ENCODE measurements at regions not wholly inside any gene's neighbourhood (a gene's known extent, or its start where the extent isn't known, plus 50 kb on each side); places are given as distances from the start of the nearest gene placed in this dataset.
"Not testable (repeated sequence)": the region's sequence is repeated elsewhere in the genome, so short reads cannot be mapped to it uniquely, and the experiment has no call there.

DNA sequence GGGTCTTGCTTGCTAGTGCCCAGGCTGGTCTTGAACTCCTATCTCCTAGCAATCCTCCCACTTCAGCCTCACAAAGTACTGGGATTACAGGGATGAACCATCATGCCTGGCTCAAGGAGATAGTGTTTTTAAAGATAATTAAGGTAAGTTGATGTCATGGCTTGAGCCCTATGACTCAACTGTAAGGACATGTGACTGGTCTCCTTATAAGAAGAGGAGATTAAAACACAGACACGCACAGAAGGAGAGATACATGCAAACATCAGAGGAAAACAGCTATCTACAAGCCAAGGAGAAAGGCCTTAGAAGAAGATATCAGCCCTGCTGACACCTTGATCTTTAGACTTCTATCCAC, 220.4 kb upstream of the GADL1 start:
- Histone ChIP-seq H2AFZ (ENCODE audit: low read depth, low read length, poor library complexity, severe bottlenecking) (no peak overlapping the region), H3K9ac (ENCODE audit: low read length) (no peak overlapping the region), H3K9me3 (ENCODE audit: control insufficient read depth in 1 of 2, insufficient read depth in 1 of 2, low read depth in 1 of 2, low read length in 2 of 2) (no peaks in the 10 kb centered on the region), H3K79me2 (ENCODE audit: insufficient read depth, low read length) (no peaks in the 10 kb centered on the region), H3K4me3 (replicated peaks in 1 of 2; ENCODE audit: low read depth in 1 of 2, low read length in 2 of 2) (no peak overlapping the region), H3K36me3 (ENCODE audit: control insufficient read depth in 1 of 2, insufficient read depth in 2 of 2, low read length in 2 of 2) (no peaks in the 10 kb centered on the region), H3K4me2 (ENCODE audit: low read length) (no peak overlapping the region), H3K27ac (ENCODE audit: low read depth, low read length) (no peak overlapping the region), H3K9me2 (ENCODE audit: insufficient read depth) (no peaks in the 10 kb centered on the region), H3K4me1 (ENCODE audit: control insufficient read depth in 1 of 2, insufficient read depth in 2 of 2, low read length in 2 of 2) (no peaks in the 10 kb centered on the region), H4K20me1 (ENCODE audit: insufficient read depth) (no peaks in the 10 kb centered on the region), H3K27me3 (ENCODE audit: insufficient read depth, low read length) (no peaks in the 10 kb centered on the region)
- TF ChIP-seq, protein P1, sequence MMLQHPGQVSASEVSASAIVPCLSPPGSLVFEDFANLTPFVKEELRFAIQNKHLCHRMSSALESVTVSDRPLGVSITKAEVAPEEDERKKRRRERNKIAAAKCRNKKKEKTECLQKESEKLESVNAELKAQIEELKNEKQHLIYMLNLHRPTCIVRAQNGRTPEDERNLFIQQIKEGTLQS (IDR thresholded peaks at IDR 0.05), result no peak
- TF ChIP-seq POLR2A (IDR thresholded peaks at IDR 0.05; ENCODE audit: borderline replicate concordance, extremely low read depth, insufficient read depth, insufficient read length) (no peak), CEBPB (IDR thresholded peaks at IDR 0.05; ENCODE audit: low read depth) (no peak), YY1 (IDR thresholded peaks at IDR 0.05; ENCODE audit: extremely low read depth, insufficient replicate concordance, low read depth, low read length) (no peak), CBX3 (IDR thresholded peaks at IDR 0.05; ENCODE audit: low read depth) (no peak), SP1 (IDR thresholded peaks at IDR 0.05; ENCODE audit: low read depth) (no peak), SIN3A (IDR thresholded peaks at IDR 0.05; ENCODE audit: low read depth) (no peak), POLR2AphosphoS5 (IDR thresholded peaks at IDR 0.05; ENCODE audit: low read depth, low read length) (no peak), RAD21 (IDR thresholded peaks at IDR 0.05; ENCODE audit: low read depth) (no peak), FOSL1 (IDR thresholded peaks at IDR 0.05; ENCODE audit: low read depth) (no peak), EZH2 (IDR thresholded peaks at IDR 0.05) (no peak)
- TF ChIP-seq, protein P2, sequence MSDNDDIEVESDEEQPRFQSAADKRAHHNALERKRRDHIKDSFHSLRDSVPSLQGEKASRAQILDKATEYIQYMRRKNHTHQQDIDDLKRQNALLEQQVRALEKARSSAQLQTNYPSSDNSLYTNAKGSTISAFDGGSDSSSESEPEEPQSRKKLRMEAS (IDR thresholded peaks at IDR 0.05), result no peak
- TF ChIP-seq, protein P3, sequence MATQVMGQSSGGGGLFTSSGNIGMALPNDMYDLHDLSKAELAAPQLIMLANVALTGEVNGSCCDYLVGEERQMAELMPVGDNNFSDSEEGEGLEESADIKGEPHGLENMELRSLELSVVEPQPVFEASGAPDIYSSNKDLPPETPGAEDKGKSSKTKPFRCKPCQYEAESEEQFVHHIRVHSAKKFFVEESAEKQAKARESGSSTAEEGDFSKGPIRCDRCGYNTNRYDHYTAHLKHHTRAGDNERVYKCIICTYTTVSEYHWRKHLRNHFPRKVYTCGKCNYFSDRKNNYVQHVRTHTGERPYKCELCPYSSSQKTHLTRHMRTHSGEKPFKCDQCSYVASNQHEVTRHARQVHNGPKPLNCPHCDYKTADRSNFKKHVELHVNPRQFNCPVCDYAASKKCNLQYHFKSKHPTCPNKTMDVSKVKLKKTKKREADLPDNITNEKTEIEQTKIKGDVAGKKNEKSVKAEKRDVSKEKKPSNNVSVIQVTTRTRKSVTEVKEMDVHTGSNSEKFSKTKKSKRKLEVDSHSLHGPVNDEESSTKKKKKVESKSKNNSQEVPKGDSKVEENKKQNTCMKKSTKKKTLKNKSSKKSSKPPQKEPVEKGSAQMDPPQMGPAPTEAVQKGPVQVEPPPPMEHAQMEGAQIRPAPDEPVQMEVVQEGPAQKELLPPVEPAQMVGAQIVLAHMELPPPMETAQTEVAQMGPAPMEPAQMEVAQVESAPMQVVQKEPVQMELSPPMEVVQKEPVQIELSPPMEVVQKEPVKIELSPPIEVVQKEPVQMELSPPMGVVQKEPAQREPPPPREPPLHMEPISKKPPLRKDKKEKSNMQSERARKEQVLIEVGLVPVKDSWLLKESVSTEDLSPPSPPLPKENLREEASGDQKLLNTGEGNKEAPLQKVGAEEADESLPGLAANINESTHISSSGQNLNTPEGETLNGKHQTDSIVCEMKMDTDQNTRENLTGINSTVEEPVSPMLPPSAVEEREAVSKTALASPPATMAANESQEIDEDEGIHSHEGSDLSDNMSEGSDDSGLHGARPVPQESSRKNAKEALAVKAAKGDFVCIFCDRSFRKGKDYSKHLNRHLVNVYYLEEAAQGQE (IDR thresholded peaks at IDR 0.05; ENCODE audit: low read depth), result no peak
- POLR2A ChIA-PET, result no interaction called here
- RAD21 ChIA-PET (ENCODE audit: low non-redundant PET in 1 of 2, low total read pairs in 2 of 2, uncharacterized antibody in 2 of 2, unreplicated experiment in 2 of 2), result no interaction called here
- ATAC-seq (no peak), DNase-seq (ENCODE audit: low read depth, low spot score) (no peak)
- CTCF ChIA-PET, result no interaction called here
- BruUV-seq (replicated peaks), result no TSS peak
- intact Hi-C loops (cut with micrococcal nuclease), result no loop called here

DNA sequence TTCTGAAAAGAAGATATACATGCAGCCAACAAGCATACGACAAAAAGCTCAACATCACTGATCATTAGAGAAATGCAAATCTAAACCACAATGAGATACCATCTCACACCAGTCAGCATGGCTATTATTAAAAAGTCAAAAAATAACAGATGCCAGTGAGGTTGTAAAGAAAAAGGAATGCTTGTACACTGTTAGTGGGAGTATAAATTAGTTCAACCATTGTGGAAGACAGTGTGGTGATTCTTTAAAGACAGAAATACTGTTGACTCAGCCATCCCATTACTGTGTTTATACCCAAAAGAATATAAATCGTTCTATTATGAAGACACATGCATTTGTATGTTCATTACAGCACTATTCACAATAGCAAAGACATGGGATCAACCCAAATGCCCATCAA, 221.1 kb upstream of the GADL1 start:
- H3K9ac ChIP-seq (ENCODE audit: low read length); H2AFZ ChIP-seq (ENCODE audit: low read depth, low read length, poor library complexity, severe bottlenecking); H3K4me2 ChIP-seq (ENCODE audit: low read length); H3K27ac ChIP-seq (ENCODE audit: low read depth, low read length); H3K4me1 ChIP-seq (ENCODE audit: control insufficient read depth in 1 of 2, insufficient read depth in 2 of 2, low read length in 2 of 2); H3K79me2 ChIP-seq (ENCODE audit: insufficient read depth, low read length); RAD21 ChIA-PET (ENCODE audit: low non-redundant PET in 1 of 2, low total read pairs in 2 of 2, uncharacterized antibody in 2 of 2, unreplicated experiment in 2 of 2); POLR2A ChIA-PET; H4K20me1 ChIP-seq (ENCODE audit: insufficient read depth); H3K9me3 ChIP-seq (ENCODE audit: control insufficient read depth in 1 of 2, insufficient read depth in 1 of 2, low read depth in 1 of 2, low read length in 2 of 2); H3K4me3 ChIP-seq (replicated peaks in 1 of 2; ENCODE audit: low read depth in 1 of 2, low read length in 2 of 2); H3K27me3 ChIP-seq (ENCODE audit: insufficient read depth, low read length); ATAC-seq; DNase-seq (ENCODE audit: low read depth, low spot score); intact Hi-C loops (cut with micrococcal nuclease); CTCF ChIA-PET; H3K9me2 ChIP-seq (ENCODE audit: insufficient read depth); BruUV-seq (replicated peaks); H3K36me3 ChIP-seq (ENCODE audit: control insufficient read depth in 1 of 2, insufficient read depth in 2 of 2, low read length in 2 of 2): not testable (repeated sequence)

Data from HCT116 (cell line).